Psoas muscle (tissue), 7 donors: ENCODE measurements at regions not wholly inside any gene's neighbourhood (a gene's known extent, or its start where the extent isn't known, plus 50 kb on each side); places are given as distances from the start of the nearest gene placed in this dataset.

Experiments used
- ATAC-seq, 4 donors: fragments of 200-7000 bp; cut with Tn5 transposase; one replicate each; pipeline ENCODE4 v1.9.1; 2020; ENCODE audit warnings: moderate library complexity in 3 of 4, mild to moderate bottlenecking in 2 of 4
- DNase-seq, 2 donors: peaks; one replicate each; pipeline ENCODE4 v3.0.0-alpha.2; 2020
- H3K27ac ChIP-seq: fragments of 200-600 bp; one replicate; pipeline ENCODE4 v1.8.0; 2022
- H3K27me3 ChIP-seq, 3 donors: fragments of 200-600 bp in 1 of 3; one replicate each; pipeline versions ENCODE4 v1.6.1 to v1.8.0; 2013 to 2022; ENCODE audit warnings: low read length in 2 of 3, mild to moderate bottlenecking in 2 of 3, moderate library complexity in 1 of 3; ENCODE audit not compliant: insufficient read depth in 3 of 3
- H3K36me3 ChIP-seq, 2 donors: fragments of 200-600 bp in 1 of 2; one replicate each; pipeline versions ENCODE4 v1.6.1 to v1.8.0; 2013 to 2022; ENCODE audit warnings: low read depth in 1 of 2, mild to moderate bottlenecking in 1 of 2, moderate library complexity in 1 of 2; ENCODE audit not compliant: insufficient read depth in 1 of 2
- H3K4me1 ChIP-seq: fragments of 200-600 bp; one replicate; pipeline ENCODE4 v1.8.0; 2022
- H3K4me3 ChIP-seq: fragments of 200-600 bp; one replicate; pipeline ENCODE4 v1.8.0; 2022; ENCODE audit warnings: mild to moderate bottlenecking
- H3K9me3 ChIP-seq: fragments of 200-600 bp; one replicate; pipeline ENCODE4 v1.8.0; 2022
- WGBS, 3 donors: extraction: QIAGEN DNeasy Blood & Tissue Kit; methylation state at CpG; one replicate each; pipeline versions ENCODE4 v1.1.6 to v1.1.7; 2013; 5-methylcytosine and 5-hydroxymethylcytosine counted together
- intact Hi-C, 2 donors: fragments of 100-400 bp; cut with DNase I; formaldehyde crosslinking; loops; one replicate each; pipeline versions ENCODE4 v1.11.0 to v1.14.2; 2022
- TF ChIP-seq, protein P1 (sequence below): fragments of 200-600 bp; IDR thresholded peaks from one replicate; pipeline ENCODE4 v1.8.0; 2022; ENCODE audit warnings: antibody characterized with exemption
- donor health status: healthy with polysubstance abuse.
- donor health status: DM: no; HTN: no; CAD: no; lungs with moderate emphysema.
- donor health status: Bipolar disorder and iron deficiency.
- donor health status: healthy.
- donor health status: DM: yes; HTN: yes; CAD: no.
- donor health status: DM: no; HTN: no; CAD: no.
- donor health status: DM: yes; HTN: yes; CAD: no.

- no peaks in the 10 kb centered on the region for H3K4me1 ChIP-seq
- DNase-seq (no peak), ATAC-seq (no peak)
- H3K36me3 ChIP-seq = no peaks in the 10 kb centered on the region
- no peak overlapping the region for H3K27ac ChIP-seq
- TF ChIP-seq, protein P1, sequence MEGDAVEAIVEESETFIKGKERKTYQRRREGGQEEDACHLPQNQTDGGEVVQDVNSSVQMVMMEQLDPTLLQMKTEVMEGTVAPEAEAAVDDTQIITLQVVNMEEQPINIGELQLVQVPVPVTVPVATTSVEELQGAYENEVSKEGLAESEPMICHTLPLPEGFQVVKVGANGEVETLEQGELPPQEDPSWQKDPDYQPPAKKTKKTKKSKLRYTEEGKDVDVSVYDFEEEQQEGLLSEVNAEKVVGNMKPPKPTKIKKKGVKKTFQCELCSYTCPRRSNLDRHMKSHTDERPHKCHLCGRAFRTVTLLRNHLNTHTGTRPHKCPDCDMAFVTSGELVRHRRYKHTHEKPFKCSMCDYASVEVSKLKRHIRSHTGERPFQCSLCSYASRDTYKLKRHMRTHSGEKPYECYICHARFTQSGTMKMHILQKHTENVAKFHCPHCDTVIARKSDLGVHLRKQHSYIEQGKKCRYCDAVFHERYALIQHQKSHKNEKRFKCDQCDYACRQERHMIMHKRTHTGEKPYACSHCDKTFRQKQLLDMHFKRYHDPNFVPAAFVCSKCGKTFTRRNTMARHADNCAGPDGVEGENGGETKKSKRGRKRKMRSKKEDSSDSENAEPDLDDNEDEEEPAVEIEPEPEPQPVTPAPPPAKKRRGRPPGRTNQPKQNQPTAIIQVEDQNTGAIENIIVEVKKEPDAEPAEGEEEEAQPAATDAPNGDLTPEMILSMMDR = no peak
- no peaks in the 10 kb centered on the region for H3K9me3 ChIP-seq
- no peaks in the 10 kb centered on the region for H3K27me3 ChIP-seq
- intact Hi-C loops = no loop called here
- no peak overlapping the region for H3K4me3 ChIP-seq
Measured at GRCh38 chr4:176529574-176529973, 209.8 kb downstream of the SPCS3 start.

DNA sequence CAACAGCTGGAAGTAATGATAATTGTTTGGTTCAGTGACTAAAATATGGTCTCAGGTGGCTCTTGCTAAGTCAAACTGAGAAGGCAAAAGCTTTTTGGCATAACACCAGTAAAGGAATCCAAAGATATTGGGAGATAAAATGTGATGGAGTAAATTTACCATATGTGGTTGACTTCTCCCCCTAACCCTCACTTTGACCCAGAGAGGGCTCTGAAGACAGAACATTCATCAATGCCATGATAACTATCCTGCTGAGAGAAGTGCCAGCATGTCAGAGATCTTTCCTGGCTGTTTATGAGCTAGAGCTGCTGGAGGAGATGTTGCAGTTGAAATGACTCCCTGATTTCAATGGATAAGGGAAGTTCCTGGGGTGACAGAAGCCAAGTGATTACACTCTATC, 213.4 kb downstream of the SPCS3 start:
- TF ChIP-seq, protein P1 = no peak
- Histone ChIP-seq H3K4me1 (no peaks in the 10 kb centered on the region), H3K36me3 (no peaks in the 10 kb centered on the region), H3K9me3 (no peaks in the 10 kb centered on the region), H3K27ac (no peak overlapping the region), H3K4me3 (no peak overlapping the region), H3K27me3 (no peaks in the 10 kb centered on the region)
- DNase-seq (no peak), ATAC-seq (no peak)
- intact Hi-C loops = no loop called here

GRCh38 chr4:176534566-176534965, 214.8 kb downstream of the SPCS3 start:
- DNase-seq = no peak
- Histone ChIP-seq H3K27me3 (no peaks in the 10 kb centered on the region), H3K27ac (no peak overlapping the region), H3K9me3 (no peaks in the 10 kb centered on the region), H3K4me1 (no peaks in the 10 kb centered on the region), H3K4me3 (no peak overlapping the region), H3K36me3 (no peaks in the 10 kb centered on the region)
- TF ChIP-seq, protein P1 = no peak
- no peak for ATAC-seq
- WGBS, 3 donors = 36 to 47% (median 44%) methylated on average over 3 of the region's 3 CpGs
- intact Hi-C loops = no loop called here

DNA sequence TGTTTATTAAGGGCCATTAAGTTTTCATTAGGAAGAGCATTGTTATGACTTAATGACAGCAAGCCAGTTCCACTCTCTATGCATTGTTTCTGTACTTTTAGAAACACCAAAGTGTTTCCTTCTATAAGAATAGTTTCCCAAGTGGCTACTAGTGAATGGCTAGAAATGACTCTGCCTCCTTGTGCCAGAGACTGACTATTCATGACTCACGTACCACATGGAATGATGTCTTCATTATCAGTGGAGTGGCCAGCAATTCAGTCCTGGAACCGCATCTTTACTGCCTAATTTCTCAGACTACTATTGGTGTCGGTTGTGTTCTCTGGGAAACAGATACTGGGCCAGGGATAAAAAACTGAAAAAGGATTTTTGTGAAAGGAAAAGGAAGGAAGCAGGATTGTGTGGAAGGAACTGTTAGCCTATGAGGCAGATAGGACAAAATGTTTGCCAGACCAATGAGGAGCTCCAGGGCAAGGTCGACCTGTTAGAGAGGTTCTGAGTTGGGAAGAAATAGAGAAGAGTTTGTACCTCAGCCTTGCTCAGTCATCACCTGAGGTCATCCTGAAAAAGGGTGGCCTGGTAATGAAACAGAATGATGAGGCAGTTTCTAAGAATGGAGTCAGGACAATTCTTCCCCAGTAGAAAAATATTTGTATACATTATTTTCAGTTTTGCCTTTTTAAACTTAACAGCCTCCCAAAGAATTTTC, 218.6 kb downstream of the SPCS3 start:
- no peaks in the 10 kb centered on the region for H3K36me3 ChIP-seq
- TF ChIP-seq, protein P1 = no peak
- WGBS, 3 donors = 43 to 55% (median 51%) methylated on average over 4 of the region's 4 CpGs
- H3K4me3 ChIP-seq = no peak overlapping the region
- no peak overlapping the region for H3K27ac ChIP-seq
- intact Hi-C loops = no loop called here
- ATAC-seq (peak in 1 of 4 donors; percentile 21), DNase-seq (no peak)
- no peaks in the 10 kb centered on the region for H3K9me3 ChIP-seq
- H3K27me3 ChIP-seq = no peaks in the 10 kb centered on the region
- H3K4me1 ChIP-seq = no peaks in the 10 kb centered on the region

- DNase-seq = no peak
- Histone ChIP-seq H3K36me3 (no peaks in the 10 kb centered on the region), H3K9me3 (no peaks in the 10 kb centered on the region), H3K27me3 (no peaks in the 10 kb centered on the region), H3K4me3 (no peak overlapping the region), H3K4me1 (no peaks in the 10 kb centered on the region), H3K27ac (no peak overlapping the region)
- TF ChIP-seq, protein P1 = no peak
- WGBS, 3 donors = 34 to 43% (median 39%) methylated on average over 2 of the region's 2 CpGs
- ATAC-seq = no peak
- intact Hi-C loops = no loop called here
Measured at GRCh38 chr4:176539091-176539784, 219.5 kb downstream of the SPCS3 start.
